ENCODE measurements at regions not wholly inside any gene's neighbourhood (a gene's known extent, or its start where the extent isn't known, plus 50 kb on each side); places are given as distances from the start of the nearest gene placed in this dataset.

- H3K27me3 Mint-ChIP-seq = no peaks in the 10 kb centered on the region
- no peak overlapping the region for H3K27ac Mint-ChIP-seq
- H3K36me3 Mint-ChIP-seq = no peaks in the 10 kb centered on the region
- peaks cover 10% of the 10 kb centered on the region for H3K4me1 Mint-ChIP-seq (ENCODE audit: low read depth)
- H3K9me3 Mint-ChIP-seq (ENCODE audit: low read depth) = no peaks in the 10 kb centered on the region
- no peak overlapping the region for H3K4me3 Mint-ChIP-seq
Measured at GRCh38 chr5:67248703-67249589, 52.3 kb upstream of the CD180 start.

GRCh38 chr5:67246546-67247268 is 50.1 kb upstream of the CD180 start:
- no peaks in the 10 kb centered on the region for H3K36me3 Mint-ChIP-seq
- no peak overlapping the region for H3K4me3 Mint-ChIP-seq
- H3K27ac Mint-ChIP-seq = no peak overlapping the region
- H3K9me3 Mint-ChIP-seq (ENCODE audit: low read depth) = no peaks in the 10 kb centered on the region
- peaks cover 13% of the 10 kb centered on the region for H3K4me1 Mint-ChIP-seq (ENCODE audit: low read depth)
- H3K27me3 Mint-ChIP-seq = no peaks in the 10 kb centered on the region

Measured in activated naive CD8-positive, alpha-beta T cell (primary cell).